ENCODE measurements at regions not wholly inside any gene's neighbourhood (a gene's known extent, or its start where the extent isn't known, plus 50 kb on each side); places are given as distances from the start of the nearest gene placed in this dataset.

DNA sequence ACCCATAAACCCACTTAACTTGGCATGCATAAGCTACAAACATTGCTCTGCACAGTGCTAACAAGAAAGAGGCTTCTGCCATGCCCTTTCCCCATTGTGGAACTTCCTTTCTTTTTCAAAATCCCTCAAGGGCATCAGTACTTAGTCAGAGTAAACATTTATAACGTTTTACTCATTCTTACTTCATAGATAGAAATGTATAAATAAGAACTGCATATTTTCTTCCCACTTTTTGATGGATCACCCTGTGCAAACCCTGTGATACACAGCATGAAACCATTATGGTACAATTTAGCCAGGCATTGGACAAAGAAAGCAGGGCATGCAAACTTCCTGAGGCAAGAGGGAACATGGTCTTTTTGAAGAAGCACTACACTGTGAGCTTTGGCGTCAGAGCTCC, 113.8 kb upstream of the FOXG1 start:
- intact Hi-C loops (cut with DNase I; ENCODE audit: low total_unique reads): no loop called here
- H3K36me3 ChIP-seq (ENCODE audit: low read depth, missing control alignments): no peaks in the 10 kb centered on the region
- no peaks in the 10 kb centered on the region for H3K4me1 ChIP-seq
- no peak overlapping the region for H3K27ac ChIP-seq
- no peak overlapping the region for H3K4me3 ChIP-seq
- no peaks in the 10 kb centered on the region for H3K27me3 ChIP-seq
- no peak for DNase-seq
- WGBS, 2 donors: 50 to 52% methylated on average over 2 of the region's 2 CpGs
- TF ChIP-seq, protein P1, sequence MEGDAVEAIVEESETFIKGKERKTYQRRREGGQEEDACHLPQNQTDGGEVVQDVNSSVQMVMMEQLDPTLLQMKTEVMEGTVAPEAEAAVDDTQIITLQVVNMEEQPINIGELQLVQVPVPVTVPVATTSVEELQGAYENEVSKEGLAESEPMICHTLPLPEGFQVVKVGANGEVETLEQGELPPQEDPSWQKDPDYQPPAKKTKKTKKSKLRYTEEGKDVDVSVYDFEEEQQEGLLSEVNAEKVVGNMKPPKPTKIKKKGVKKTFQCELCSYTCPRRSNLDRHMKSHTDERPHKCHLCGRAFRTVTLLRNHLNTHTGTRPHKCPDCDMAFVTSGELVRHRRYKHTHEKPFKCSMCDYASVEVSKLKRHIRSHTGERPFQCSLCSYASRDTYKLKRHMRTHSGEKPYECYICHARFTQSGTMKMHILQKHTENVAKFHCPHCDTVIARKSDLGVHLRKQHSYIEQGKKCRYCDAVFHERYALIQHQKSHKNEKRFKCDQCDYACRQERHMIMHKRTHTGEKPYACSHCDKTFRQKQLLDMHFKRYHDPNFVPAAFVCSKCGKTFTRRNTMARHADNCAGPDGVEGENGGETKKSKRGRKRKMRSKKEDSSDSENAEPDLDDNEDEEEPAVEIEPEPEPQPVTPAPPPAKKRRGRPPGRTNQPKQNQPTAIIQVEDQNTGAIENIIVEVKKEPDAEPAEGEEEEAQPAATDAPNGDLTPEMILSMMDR (IDR thresholded peaks at IDR 0.05): no peak
- no peak for TF ChIP-seq POLR2A (IDR thresholded peaks at IDR 0.05)
- no peaks in the 10 kb centered on the region for H3K9me3 ChIP-seq

DNA sequence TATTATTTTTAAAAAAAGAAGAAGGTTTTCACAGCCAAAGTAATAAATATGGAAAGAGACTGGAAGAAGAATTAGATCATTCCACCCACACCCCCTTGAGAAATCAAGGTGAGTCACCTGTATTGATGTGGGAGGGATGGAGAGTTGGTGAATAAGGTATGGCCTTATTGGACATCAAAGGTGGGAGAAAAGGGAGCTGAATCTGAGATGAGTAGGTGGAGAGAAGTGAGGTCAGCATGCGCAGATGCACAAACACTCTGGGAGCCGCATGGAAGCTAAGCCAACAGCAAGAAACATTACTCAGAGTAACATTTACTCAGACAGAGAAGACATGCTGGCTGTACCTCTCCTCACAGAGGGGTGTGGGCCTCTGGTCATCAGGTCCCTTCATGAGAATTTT, 113.1 kb upstream of the FOXG1 start:
- intact Hi-C loops (cut with DNase I; ENCODE audit: low total_unique reads): no loop called here
- Histone ChIP-seq H3K36me3 (ENCODE audit: low read depth, missing control alignments) (no peaks in the 10 kb centered on the region), H3K4me1 (no peaks in the 10 kb centered on the region), H3K9me3 (no peaks in the 10 kb centered on the region), H3K27ac (no peak overlapping the region), H3K4me3 (no peak overlapping the region), H3K27me3 (no peaks in the 10 kb centered on the region)
- DNase-seq: no peak
- WGBS, 2 donors: 89 to 95% methylated on average over 2 of the region's 2 CpGs
- TF ChIP-seq POLR2A (IDR thresholded peaks at IDR 0.05): no peak
- TF ChIP-seq, protein P1 (IDR thresholded peaks at IDR 0.05): no peak

DNA sequence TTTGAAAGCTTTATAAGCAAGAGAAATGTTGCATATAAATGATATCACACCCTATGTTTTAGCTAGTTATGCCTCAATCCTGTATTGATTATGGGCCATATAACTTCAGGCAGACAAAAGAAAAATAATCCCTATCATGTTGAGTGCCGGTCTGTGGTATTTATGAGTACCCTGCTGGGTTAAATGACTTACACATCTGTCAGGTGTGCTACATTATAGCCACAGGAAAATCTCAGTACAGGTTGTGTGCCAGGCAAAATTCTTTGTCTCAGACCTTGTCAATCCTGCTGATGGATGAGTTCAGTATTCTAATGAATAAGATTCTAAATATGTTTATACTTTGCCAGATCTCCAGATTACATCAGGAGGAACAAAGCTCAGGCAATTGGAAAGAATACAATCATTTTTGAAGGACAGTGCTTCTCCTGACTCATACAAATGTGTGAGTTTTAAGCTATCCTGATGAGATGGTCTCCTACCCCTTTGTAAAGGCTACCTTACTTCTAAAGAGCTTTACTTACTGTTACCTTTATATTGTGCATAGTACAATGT, 109.8 kb upstream of the FOXG1 start:
- H3K4me3 ChIP-seq: no peak overlapping the region
- no peak overlapping the region for H3K27ac ChIP-seq
- intact Hi-C loops (cut with DNase I; ENCODE audit: low total_unique reads): no loop called here
- H3K4me1 ChIP-seq: no peaks in the 10 kb centered on the region
- TF ChIP-seq, protein P1 (IDR thresholded peaks at IDR 0.05): no peak
- TF ChIP-seq POLR2A (IDR thresholded peaks at IDR 0.05): no peak
- 79% methylated on average over 1 of the region's 1 CpG for WGBS, 2 donors
- H3K9me3 ChIP-seq: no peaks in the 10 kb centered on the region
- no peaks in the 10 kb centered on the region for H3K36me3 ChIP-seq (ENCODE audit: low read depth, missing control alignments)
- DNase-seq: no peak
- no peaks in the 10 kb centered on the region for H3K27me3 ChIP-seq

DNA sequence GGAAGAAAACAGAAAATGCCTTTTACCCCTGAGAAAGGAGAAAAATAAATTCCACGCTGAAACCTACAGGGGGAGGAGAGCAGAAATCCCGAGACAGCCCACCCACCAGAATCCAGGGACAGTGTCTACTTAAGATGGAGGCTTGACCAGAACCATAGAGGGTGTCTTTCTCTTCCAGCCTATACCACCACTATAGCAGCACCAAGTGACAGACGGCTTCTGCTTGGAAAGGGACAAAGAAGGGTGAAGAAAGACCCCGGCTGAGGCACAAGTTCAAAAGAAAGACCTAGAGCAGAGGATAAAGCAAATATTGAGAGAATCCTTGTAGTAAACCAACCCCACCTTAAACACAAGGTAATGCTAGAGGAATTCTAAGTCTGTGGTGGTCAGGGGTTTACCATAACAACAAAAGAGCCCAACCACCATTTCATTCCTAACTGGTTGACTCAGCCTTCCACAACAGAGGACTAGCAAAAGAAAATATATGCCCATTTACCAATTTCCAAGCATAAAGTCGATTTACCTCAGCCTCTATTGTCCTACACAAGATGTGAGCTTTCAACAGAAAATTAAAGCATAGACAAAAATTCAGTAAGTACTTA, 105.3 kb upstream of the FOXG1 start:
- 61 to 72% methylated on average over 5 of the region's 5 CpGs for WGBS, 2 donors
- no peak for DNase-seq
- H3K27ac ChIP-seq: no peak overlapping the region
- no peaks in the 10 kb centered on the region for H3K4me1 ChIP-seq
- intact Hi-C loops (cut with DNase I; ENCODE audit: low total_unique reads): no loop called here
- no peaks in the 10 kb centered on the region for H3K9me3 ChIP-seq
- no peaks in the 10 kb centered on the region for H3K27me3 ChIP-seq
- no peak overlapping the region for H3K4me3 ChIP-seq
- H3K36me3 ChIP-seq (ENCODE audit: low read depth, missing control alignments): no peaks in the 10 kb centered on the region
- TF ChIP-seq, protein P1 (IDR thresholded peaks at IDR 0.05): no peak
- no peak for TF ChIP-seq POLR2A (IDR thresholded peaks at IDR 0.05)

DNA sequence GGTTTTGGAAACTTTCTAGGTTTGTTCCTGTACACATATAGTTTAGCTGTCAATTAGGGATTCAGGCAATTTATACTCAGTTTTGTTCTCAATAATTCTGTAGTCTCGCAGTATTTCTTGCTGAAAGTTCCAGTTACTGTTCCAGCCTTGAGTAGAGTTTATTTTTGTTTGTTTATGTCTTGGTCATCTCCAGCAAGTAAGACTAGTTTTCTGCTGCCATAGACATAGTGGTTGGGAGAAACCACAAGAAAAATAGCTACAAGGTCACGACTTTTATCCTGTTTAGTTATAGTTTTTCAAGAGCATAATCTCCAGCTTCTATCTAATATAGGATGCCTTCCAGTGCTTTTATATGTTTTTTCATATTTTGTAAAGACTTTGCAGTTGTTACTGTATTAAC, 99.6 kb upstream of the FOXG1 start:
- no peaks in the 10 kb centered on the region for H3K27me3 ChIP-seq
- no peak overlapping the region for H3K4me3 ChIP-seq
- WGBS, 2 donors: 77 to 84% methylated on average over 2 of the region's 2 CpGs
- H3K36me3 ChIP-seq (ENCODE audit: low read depth, missing control alignments): no peaks in the 10 kb centered on the region
- no peak for DNase-seq
- no peaks in the 10 kb centered on the region for H3K4me1 ChIP-seq
- no peak for TF ChIP-seq POLR2A (IDR thresholded peaks at IDR 0.05)
- no peak overlapping the region for H3K27ac ChIP-seq
- H3K9me3 ChIP-seq: no peaks in the 10 kb centered on the region
- intact Hi-C loops (cut with DNase I; ENCODE audit: low total_unique reads): no loop called here
